22Rv1 (cell line): ENCODE measurements at regions not wholly inside any gene's neighbourhood (a gene's known extent, or its start where the extent isn't known, plus 50 kb on each side); places are given as distances from the start of the nearest gene placed in this dataset.

Source experiments
- H3K27ac ChIP-seq: fragments of 450-650 bp; 2 replicates; pipeline ENCODE4 v1.5.1; 2017
- CTCF ChIP-seq: fragments of 450-650 bp; IDR thresholded peaks from 2 replicates; pipeline ENCODE4 v1.5.1; 2017; ENCODE audit warnings: mild to moderate bottlenecking
- ZFX ChIP-seq: fragments of 450-650 bp; IDR thresholded peaks from 2 replicates; pipeline ENCODE4 v1.6.1; 2017; ENCODE audit warnings: antibody characterized with exemption, borderline replicate concordance

GRCh38 chr1:87265786-87266185 lies 62.9 kb upstream of the LMO4 start:
- H3K27ac ChIP-seq, result no peak overlapping the region
- TF ChIP-seq CTCF (no peak), ZFX (no peak)

GRCh38 chr1:87268111-87268510 lies 60.6 kb upstream of the LMO4 start:
- TF ChIP-seq ZFX (no peak), CTCF (no peak)
- no peak overlapping the region for H3K27ac ChIP-seq

GRCh38 chr1:87269921-87270320 lies 58.8 kb upstream of the LMO4 start:
- TF ChIP-seq CTCF (no peak), ZFX (no peak)
- H3K27ac ChIP-seq, result no peak overlapping the region

- no peak for TF ChIP-seq CTCF
- H3K27ac ChIP-seq, result no peak overlapping the region
These were observed 55.4 kb upstream of the LMO4 start for GRCh38 chr1:87273291-87273690.

GRCh38 chr1:87274851-87275250 lies 53.8 kb upstream of the LMO4 start:
- H3K27ac ChIP-seq, result no peak overlapping the region
- no peak for TF ChIP-seq ZFX
- TF ChIP-seq CTCF, result no peak

- TF ChIP-seq ZFX (no peak), CTCF (no peak)
- no peak overlapping the region for H3K27ac ChIP-seq
These were observed 49.7 kb upstream of the LMO4 start for GRCh38 chr1:87278825-87279535.
